Hepatocyte (in vitro differentiated cells): ENCODE measurements at regions not wholly inside any gene's neighbourhood (a gene's known extent, or its start where the extent isn't known, plus 50 kb on each side); places are given as distances from the start of the nearest gene placed in this dataset.

Experiments used
- DNase-seq: peaks from one replicate; pipeline ENCODE4 v3.0.0-alpha.2; 2016; ENCODE audit warnings: low spot score
- H2AFZ ChIP-seq: fragments of 200-600 bp; sonication (generic); 2 replicates; pipeline ENCODE4 v1.6.0; 2016; ENCODE audit warnings: antibody characterized with exemption, mild to moderate bottlenecking
- H3K27ac ChIP-seq: fragments of 200-600 bp; sonication (generic); 2 replicates; pipeline ENCODE4 v1.5.1; 2016; ENCODE audit warnings: mild to moderate bottlenecking
- H3K27me3 ChIP-seq: fragments of 200-600 bp; sonication (generic); 2 replicates; pipeline ENCODE4 v1.6.1; 2016
- H3K36me3 ChIP-seq: fragments of 200-600 bp; sonication (generic); replicated peaks from 2 replicates; pipeline ENCODE4 v1.5.1; 2016; ENCODE audit warnings: low read depth; ENCODE audit not compliant: insufficient read depth
- H3K4me1 ChIP-seq: fragments of 200-600 bp; sonication (generic); 2 replicates; pipeline ENCODE4 v1.5.1; 2016; ENCODE audit warnings: mild to moderate bottlenecking, moderate library complexity; ENCODE audit not compliant: insufficient read depth
- H3K4me2 ChIP-seq: fragments of 200-600 bp; sonication (generic); 2 replicates; pipeline ENCODE4 v1.6.0; 2016
- H3K4me3 ChIP-seq: fragments of 200-600 bp; sonication (generic); 2 replicates; pipeline ENCODE4 v1.5.1; 2016; ENCODE audit warnings: mild to moderate bottlenecking
- H3K79me2 ChIP-seq: fragments of 200-600 bp; sonication (generic); 2 replicates; pipeline ENCODE4 v1.6.0; 2017; ENCODE audit warnings: mild to moderate bottlenecking
- H3K9me2 ChIP-seq: fragments of 200-600 bp; sonication (generic); replicated peaks from 2 replicates; pipeline ENCODE4 v1.6.0; 2017; ENCODE audit warnings: mild to moderate bottlenecking; ENCODE audit not compliant: insufficient read depth
- H3K9me3 ChIP-seq: fragments of 200-600 bp; sonication (generic); 2 replicates; pipeline ENCODE4 v1.5.1; 2016; ENCODE audit warnings: low read depth, mild to moderate bottlenecking
- H4K20me1 ChIP-seq: fragments of 200-600 bp; sonication (generic); 2 replicates; pipeline ENCODE4 v1.6.0; 2016; ENCODE audit warnings: mild to moderate bottlenecking; ENCODE audit not compliant: insufficient read depth, poor library complexity, severe bottlenecking
- EZH2 ChIP-seq: fragments of 200-600 bp; sonication (generic); IDR thresholded peaks from 2 replicates; pipeline ENCODE4 v1.6.1; 2016; ENCODE audit warnings: antibody characterized with exemption, mild to moderate bottlenecking, borderline replicate concordance
- EZH2phosphoT487 ChIP-seq: fragments of 200-600 bp; sonication (generic); IDR thresholded peaks from one replicate; pipeline ENCODE4 v1.6.1; 2018; ENCODE audit warnings: antibody characterized with exemption, mild to moderate bottlenecking, low read depth, moderate library complexity; ENCODE audit not compliant: unreplicated experiment, severe bottlenecking
- WGBS: methylation state at CpG from one replicate; pipeline ENCODE4 v1.1.6; 2016; ENCODE audit warnings: low lambda C conversion rate; ENCODE audit errors: missing lambda C conversion rate; 5-methylcytosine and 5-hydroxymethylcytosine counted together
- TF ChIP-seq, protein P1 (sequence below): fragments of 200-600 bp; sonication (generic); IDR thresholded peaks from 2 replicates; pipeline ENCODE4 v1.5.1; 2016; ENCODE audit warnings: antibody characterized with exemption, mild to moderate bottlenecking; ENCODE audit not compliant: poor library complexity

DNA sequence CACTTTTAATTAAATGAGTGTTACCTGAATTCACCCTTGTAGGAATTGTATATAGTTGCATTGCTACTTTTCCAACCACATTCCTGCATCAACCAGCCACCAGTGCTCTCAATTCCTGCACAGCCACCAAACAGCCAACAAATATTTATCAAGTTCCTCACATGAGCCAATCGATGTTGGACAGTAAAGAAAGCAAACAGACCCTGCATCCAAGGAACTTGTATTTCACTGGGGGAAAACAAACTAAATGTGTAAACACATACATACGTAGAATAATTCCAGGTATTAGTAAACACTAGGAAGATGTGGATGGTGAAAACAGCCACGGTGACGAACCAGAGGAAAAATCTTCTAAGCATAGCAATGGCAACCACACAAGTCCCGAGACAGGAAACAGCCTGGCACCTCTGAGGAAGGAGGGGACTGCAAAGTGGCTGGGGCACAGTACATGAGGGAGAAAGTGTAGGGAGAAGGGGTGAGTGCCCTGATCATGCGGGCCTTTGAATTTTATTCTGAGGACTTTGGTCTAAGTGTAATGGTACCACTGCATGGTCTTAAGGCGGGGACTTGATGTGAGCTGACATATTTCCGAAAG lies 111.2 kb downstream of the XRCC2 start:
- Histone ChIP-seq H3K9me3 (no peaks in the 10 kb centered on the region), H4K20me1 (no peaks in the 10 kb centered on the region), H3K4me1 (no peaks in the 10 kb centered on the region), H3K27ac (no peak overlapping the region), H2AFZ (no peak overlapping the region), H3K9me2 (no peaks in the 10 kb centered on the region), H3K4me2 (no peak overlapping the region), H3K79me2 (no peaks in the 10 kb centered on the region), H3K27me3 (no peaks in the 10 kb centered on the region), H3K36me3 (no peaks in the 10 kb centered on the region), H3K4me3 (no peak overlapping the region)
- TF ChIP-seq, protein P1, sequence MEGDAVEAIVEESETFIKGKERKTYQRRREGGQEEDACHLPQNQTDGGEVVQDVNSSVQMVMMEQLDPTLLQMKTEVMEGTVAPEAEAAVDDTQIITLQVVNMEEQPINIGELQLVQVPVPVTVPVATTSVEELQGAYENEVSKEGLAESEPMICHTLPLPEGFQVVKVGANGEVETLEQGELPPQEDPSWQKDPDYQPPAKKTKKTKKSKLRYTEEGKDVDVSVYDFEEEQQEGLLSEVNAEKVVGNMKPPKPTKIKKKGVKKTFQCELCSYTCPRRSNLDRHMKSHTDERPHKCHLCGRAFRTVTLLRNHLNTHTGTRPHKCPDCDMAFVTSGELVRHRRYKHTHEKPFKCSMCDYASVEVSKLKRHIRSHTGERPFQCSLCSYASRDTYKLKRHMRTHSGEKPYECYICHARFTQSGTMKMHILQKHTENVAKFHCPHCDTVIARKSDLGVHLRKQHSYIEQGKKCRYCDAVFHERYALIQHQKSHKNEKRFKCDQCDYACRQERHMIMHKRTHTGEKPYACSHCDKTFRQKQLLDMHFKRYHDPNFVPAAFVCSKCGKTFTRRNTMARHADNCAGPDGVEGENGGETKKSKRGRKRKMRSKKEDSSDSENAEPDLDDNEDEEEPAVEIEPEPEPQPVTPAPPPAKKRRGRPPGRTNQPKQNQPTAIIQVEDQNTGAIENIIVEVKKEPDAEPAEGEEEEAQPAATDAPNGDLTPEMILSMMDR, result no peak
- TF ChIP-seq EZH2phosphoT487 (no peak), EZH2 (no peak)
- 85% methylated on average over 8 of the region's 8 CpGs for WGBS
- no peak for DNase-seq

DNA sequence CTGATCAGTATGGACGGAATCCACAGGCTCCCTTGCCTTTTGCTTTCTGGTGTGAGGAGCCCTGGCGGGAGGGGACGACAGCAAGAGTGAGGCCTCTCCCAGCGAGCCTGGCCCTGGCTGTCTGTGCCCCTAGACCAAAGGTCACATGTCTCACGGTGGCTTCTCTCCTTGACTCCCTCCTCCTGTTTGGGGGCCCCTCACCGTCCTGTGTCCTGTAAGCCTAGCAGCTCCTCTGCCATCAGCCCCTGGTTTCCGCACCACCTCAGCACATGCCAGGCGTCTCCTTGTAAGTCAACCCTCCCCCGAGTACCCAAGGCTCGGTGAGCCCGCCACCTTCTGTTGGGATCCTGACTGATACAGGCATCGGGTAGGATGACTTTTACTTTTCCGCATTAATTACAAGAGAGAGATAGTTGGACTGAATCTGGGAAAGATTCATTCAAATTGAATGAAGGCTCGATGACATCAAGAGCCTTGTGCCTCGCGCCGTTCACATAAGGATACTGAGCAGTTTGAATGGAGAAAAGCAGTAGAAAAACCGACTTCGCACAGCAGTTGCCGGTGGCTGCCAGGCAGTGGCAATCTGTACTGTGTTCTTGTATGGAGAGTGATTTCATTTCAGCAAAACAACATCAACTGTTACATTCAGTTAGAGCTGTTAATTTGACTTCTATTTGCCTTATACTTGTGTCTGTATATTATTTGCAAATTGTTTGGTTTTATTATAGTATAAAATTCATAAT lies 119.8 kb downstream of the XRCC2 start:
- DNase-seq, result no peak
- Histone ChIP-seq H3K4me1 (no peaks in the 10 kb centered on the region), H3K36me3 (no peaks in the 10 kb centered on the region), H3K27ac (no peak overlapping the region), H2AFZ (no peak overlapping the region), H3K27me3 (no peaks in the 10 kb centered on the region), H3K9me3 (no peaks in the 10 kb centered on the region), H3K4me3 (no peak overlapping the region), H3K79me2 (no peaks in the 10 kb centered on the region), H3K4me2 (no peak overlapping the region), H3K9me2 (no peaks in the 10 kb centered on the region), H4K20me1 (no peaks in the 10 kb centered on the region)
- no peak for TF ChIP-seq EZH2phosphoT487
- no peak for TF ChIP-seq EZH2
- TF ChIP-seq, protein P1, result no peak
- 88% methylated on average over 20 of the region's 20 CpGs for WGBS

DNA sequence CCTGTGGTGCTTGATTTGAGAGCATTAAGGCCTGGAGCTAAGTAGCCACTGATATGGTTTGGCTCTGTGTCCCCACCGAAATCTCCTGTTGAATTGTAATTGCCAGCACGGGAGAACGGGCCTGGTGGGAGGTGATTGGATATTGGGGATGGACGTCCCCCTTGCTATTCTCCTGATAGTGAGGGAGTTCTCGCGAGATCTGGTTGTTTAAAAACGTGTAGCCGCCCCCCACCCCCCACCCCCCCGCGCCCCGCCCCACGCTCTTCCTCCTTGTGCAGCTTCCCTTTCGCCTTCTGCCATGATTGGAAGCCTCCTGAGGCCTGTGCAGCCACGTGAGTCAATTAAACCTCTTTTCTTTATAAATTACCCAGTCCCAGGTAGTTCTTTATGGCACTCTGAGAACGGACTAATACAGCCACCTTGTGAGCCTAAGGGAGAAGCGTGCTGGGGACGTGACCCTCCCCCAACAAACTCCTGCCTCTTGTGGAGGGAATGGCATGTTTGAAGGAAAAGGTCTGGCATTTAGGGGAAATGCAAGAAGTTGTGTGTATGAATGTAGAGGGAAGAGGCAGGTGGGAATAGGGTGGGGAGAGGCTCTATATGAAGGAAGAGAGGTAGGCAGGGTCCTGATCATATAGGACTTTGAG lies 118.0 kb upstream of the KMT2C start:
- no peaks in the 10 kb centered on the region for H3K27me3 ChIP-seq
- 79% methylated on average over 12 of the region's 17 CpGs for WGBS
- no peaks in the 10 kb centered on the region for H3K79me2 ChIP-seq
- H3K9me2 ChIP-seq, result no peaks in the 10 kb centered on the region
- H3K4me1 ChIP-seq, result no peaks in the 10 kb centered on the region
- H3K36me3 ChIP-seq, result no peaks in the 10 kb centered on the region
- H3K4me2 ChIP-seq, result no peak overlapping the region
- no peak overlapping the region for H3K27ac ChIP-seq
- no peak overlapping the region for H2AFZ ChIP-seq
- TF ChIP-seq EZH2 (no peak), EZH2phosphoT487 (no peak)
- TF ChIP-seq, protein P1, result no peak
- DNase-seq, result no peak
- no peaks in the 10 kb centered on the region for H4K20me1 ChIP-seq
- no peaks in the 10 kb centered on the region for H3K9me3 ChIP-seq
- H3K4me3 ChIP-seq, result no peak overlapping the region
